NCI-H2171 (cell line): ENCODE measurements at regions not wholly inside any gene's neighbourhood (a gene's known extent, or its start where the extent isn't known, plus 50 kb on each side); places are given as distances from the start of the nearest gene placed in this dataset.

Experiments used
- DNase-seq: peaks from one replicate; lab custom pipeline; 2025; lab: John Stamatoyannopoulos, UW

GRCh38 chr2:228653884-228654283, 472.4 kb upstream of the SPHKAP start:
- DNase-seq: no peak

DNA sequence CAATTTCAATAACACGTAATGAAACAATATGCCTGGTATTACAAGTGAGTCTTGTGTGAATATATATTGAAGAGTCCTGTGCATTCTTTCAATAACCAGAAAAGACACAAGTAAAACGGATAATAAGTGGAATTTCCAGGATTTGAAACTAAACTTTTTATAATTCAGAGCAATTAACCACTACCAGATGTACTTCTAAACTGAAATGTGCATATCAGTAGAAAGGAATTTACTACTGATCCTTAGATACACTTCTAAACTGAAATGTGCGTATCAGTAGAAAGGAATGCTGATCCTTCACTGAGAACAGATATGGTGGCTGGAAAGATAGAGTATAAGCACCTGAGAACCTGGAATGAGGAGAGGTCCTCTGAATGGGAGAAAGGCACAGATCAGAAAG, 470.9 kb upstream of the SPHKAP start:
- no peak for DNase-seq

DNA sequence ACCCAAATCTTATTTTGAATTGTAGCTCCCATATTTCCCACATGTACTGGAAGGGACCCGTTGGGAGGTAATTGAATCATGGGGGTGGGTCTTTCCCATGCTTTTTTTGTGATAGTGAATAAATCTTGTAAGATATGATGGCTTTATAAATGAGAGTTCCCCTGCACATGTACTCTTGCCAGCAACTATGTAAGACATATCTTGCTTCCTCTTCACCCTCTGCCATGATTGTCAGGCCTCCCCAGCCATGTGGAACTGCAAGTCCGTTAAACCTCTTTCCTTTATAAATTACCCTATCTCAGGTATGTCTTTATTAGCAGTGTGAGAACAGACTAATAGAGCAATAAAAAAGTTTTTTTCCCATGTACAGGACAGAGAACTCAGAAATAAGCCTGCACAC, 468.4 kb upstream of the SPHKAP start:
- DNase-seq: no peak

DNA sequence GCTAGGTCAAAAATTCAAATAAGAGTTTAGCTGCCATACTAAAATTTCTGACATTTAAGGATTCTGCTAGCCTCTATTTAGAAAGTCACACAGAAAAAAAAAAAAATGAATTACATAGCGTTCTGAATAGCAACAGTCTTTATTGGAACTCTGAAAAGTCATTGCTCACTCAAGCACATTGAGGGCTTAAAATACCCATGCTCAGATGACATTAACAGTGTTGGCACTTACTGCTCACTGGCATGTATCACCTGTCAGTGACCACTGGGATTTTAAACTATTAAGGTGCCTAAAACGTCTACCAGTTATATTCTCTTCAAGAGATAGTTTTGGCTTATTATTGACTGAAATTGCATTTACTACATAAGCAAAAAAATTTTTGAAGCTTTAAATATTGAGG, 468.0 kb upstream of the SPHKAP start:
- no peak for DNase-seq

GRCh38 chr2:228648541-228648940, 467.1 kb upstream of the SPHKAP start:
- DNase-seq: no peak

GRCh38 chr2:228646061-228646460, 464.6 kb upstream of the SPHKAP start:
- DNase-seq: no peak

- DNase-seq: no peak
Observed at GRCh38 chr2:228644199-228644598, 462.7 kb upstream of the SPHKAP start.

- no peak for DNase-seq
Observed at GRCh38 chr2:228642861-228643260, 461.4 kb upstream of the SPHKAP start.

DNA sequence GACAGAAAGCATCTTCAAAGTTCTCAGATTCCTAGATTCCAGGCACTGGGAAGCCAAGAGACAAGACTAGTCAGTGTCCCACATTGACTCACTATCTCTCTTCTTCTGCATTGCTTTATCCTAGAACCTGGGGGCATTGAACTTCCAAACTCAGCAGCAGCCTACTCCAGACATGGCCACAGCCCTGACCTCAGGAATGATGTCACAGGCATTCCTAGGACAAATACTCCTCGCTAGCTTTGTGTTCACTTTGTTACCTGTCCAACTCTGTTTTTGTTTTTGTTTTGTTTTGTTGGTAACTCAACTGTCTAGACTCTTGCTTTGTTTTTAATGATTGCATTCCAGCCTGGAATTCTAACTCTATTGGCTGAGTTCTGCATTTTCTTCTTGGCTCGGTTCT, 449.3 kb upstream of the SPHKAP start:
- no peak for DNase-seq

GRCh38 chr2:228629251-228629650, 447.8 kb upstream of the SPHKAP start:
- DNase-seq: no peak

- DNase-seq: no peak
Observed at GRCh38 chr2:228628682-228629081, 447.2 kb upstream of the SPHKAP start.

DNA sequence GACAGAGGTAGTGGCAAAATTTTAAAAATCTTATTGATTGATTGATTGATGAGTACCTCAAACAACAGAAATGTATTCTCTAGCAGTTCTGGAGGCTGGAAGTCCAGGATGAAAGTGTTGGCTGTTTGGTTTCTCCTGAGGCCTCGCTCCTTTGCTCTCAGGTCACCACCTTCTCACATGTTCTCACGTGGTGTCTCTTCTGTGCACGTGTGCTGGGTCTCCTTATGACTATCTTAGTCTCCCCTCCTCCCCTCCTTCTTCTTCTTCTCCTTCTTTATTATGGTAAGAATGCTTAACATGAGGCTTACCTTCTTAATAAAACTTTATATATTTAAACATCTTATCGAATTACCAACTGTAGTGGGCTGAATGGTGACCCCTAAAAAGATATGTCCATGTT, 446.0 kb upstream of the SPHKAP start:
- no peak for DNase-seq

- no peak for DNase-seq
Observed at GRCh38 chr2:228625481-228625880, 444.0 kb upstream of the SPHKAP start.

DNA sequence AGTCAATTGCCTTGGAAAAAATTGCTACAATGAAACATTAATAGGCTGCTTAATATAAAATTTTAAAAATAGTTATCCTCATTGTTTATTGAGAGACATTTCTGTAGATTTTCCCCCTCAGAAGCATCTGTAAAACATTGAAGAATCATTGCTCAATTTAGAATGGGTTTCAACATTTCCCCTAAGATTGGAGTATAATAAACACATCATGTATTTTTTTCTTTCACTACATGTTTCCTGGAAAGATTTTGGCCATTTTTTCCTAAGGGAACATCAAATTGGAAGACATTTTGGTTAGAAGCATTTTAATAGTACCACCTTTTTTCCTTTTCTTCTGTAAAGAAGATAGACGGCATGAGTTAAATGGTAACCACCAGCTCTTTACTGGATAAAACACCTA, 443.2 kb upstream of the SPHKAP start:
- no peak for DNase-seq

GRCh38 chr2:228615496-228615895, 434.0 kb upstream of the SPHKAP start:
- DNase-seq: no peak

DNA sequence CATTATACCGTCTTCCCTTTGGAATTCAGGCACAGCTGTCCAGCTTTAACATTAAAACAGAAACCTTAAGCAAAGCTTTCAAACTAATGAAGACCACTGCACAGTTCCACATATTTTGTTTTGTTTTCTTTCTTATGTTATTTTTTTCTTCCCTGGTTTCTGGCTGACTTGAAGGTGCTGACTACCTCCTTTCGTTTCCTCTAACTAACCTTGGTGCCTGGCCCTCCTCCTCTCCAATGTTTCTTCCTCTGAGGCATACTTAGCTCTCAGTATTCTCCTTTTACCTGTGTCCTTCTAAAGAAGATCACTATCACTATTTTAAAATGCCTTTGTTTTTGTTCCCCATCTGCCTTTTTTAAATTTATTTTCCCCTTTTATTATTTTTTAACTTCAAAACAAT, 433.3 kb upstream of the SPHKAP start:
- no peak for DNase-seq

DNA sequence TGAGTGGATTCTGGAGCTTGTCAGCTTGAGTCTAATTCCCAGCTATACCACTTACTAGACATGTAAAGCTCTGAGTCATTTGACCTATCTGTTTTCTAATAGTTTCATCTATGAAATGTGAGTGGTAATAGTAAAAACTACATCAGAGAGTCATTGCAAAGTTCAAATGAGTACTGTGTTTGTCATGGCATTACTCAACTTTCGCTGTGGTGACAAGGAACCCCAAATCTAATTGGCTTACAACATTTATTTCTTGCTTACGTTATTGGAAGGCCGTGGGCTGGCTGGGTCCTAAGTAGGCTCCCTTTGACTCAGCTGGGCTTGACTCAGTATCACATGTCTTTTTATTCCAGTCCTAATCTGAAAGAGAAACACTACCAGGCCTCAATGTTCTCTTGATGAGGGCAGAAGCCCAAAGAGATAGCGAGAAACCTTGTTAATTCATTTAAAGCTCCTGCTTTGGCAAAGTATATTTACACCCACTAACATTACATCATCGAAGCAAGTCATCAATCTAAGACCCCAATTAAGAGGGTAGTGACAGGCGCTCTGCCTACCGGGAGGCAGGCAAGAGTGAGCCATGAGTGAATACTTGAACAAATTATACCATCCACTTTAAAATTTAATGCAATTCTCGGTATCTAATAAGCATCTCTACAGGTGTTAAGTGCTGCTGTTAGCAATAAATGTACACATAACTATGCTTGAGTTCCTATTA, 431.8 kb upstream of the SPHKAP start:
- no peak for DNase-seq

- DNase-seq: no peak
Observed at GRCh38 chr2:228611171-228611570, 429.7 kb upstream of the SPHKAP start.

DNA sequence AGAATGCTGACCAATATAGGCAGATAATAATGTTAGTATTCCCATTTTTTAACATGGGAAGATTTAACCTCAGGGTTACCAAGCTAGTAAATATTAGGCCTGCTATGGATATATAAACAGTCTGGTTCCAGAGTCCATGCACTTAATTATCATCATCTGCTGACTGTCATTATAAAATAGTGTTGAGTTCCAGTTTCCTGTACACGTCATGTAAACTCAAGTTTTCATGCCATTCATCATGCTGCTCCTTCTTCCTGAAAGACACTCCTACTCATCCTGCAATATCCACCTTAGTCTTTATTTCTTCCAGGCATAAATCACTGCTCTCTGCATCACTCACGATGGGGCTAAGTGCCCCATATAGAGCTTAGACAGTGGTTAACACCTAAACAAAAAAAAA, 420.8 kb upstream of the SPHKAP start:
- DNase-seq: no peak

GRCh38 chr2:228600265-228600664, 418.8 kb upstream of the SPHKAP start:
- no peak for DNase-seq

- no peak for DNase-seq
Observed at GRCh38 chr2:228599781-228600180, 418.3 kb upstream of the SPHKAP start.

GRCh38 chr2:228599297-228599696, 417.8 kb upstream of the SPHKAP start:
- DNase-seq: no peak

GRCh38 chr2:228597032-228597431, 415.5 kb upstream of the SPHKAP start:
- no peak for DNase-seq

GRCh38 chr2:228594012-228594411, 412.5 kb upstream of the SPHKAP start:
- DNase-seq: no peak

DNA sequence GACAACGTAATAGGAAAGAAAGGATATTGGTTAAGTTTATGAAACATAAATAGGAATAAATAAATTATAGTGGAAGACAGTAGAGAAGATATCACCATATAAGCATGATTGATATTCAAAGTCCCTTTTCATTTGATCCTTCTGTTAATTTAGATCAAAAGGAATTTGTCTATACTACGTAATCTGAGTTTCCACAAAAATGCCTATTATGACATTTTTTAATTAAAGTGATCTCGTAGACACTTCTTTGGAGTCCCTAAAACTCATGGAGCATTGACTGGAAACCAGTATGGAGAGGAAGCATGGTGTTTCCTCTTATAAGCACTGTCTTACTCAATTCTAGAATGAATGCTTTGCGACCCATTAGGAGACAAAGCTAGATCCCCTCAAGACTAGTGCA, 411.4 kb upstream of the SPHKAP start:
- no peak for DNase-seq
